ENCODE measurements at regions not wholly inside any gene's neighbourhood (a gene's known extent, or its start where the extent isn't known, plus 50 kb on each side); places are given as distances from the start of the nearest gene placed in this dataset.

GRCh38 chr4:74523096-74523495 lies 78.2 kb downstream of the AREG start:
- no peak overlapping the region for H3K4me3 ChIP-seq
- intact Hi-C loops (cut with DNase I): no loop called here
- TF ChIP-seq, protein P1, sequence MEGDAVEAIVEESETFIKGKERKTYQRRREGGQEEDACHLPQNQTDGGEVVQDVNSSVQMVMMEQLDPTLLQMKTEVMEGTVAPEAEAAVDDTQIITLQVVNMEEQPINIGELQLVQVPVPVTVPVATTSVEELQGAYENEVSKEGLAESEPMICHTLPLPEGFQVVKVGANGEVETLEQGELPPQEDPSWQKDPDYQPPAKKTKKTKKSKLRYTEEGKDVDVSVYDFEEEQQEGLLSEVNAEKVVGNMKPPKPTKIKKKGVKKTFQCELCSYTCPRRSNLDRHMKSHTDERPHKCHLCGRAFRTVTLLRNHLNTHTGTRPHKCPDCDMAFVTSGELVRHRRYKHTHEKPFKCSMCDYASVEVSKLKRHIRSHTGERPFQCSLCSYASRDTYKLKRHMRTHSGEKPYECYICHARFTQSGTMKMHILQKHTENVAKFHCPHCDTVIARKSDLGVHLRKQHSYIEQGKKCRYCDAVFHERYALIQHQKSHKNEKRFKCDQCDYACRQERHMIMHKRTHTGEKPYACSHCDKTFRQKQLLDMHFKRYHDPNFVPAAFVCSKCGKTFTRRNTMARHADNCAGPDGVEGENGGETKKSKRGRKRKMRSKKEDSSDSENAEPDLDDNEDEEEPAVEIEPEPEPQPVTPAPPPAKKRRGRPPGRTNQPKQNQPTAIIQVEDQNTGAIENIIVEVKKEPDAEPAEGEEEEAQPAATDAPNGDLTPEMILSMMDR (IDR thresholded peaks at IDR 0.05): no peak
- TF ChIP-seq EP300 (IDR thresholded peaks at IDR 0.05) (no peak), POLR2A (IDR thresholded peaks at IDR 0.05) (no peak)
- H3K27me3 ChIP-seq: no peaks in the 10 kb centered on the region
- DNase-seq: no peak
- no peaks in the 10 kb centered on the region for H3K9me3 ChIP-seq
- H3K27ac ChIP-seq: no peak overlapping the region
- 41 to 45% (median 43%) methylated on average over 1 of the region's 1 CpG for WGBS, 3 donors
- H3K4me1 ChIP-seq (ENCODE audit: insufficient read depth): no peaks in the 10 kb centered on the region
- no peaks in the 10 kb centered on the region for H3K36me3 ChIP-seq

DNA sequence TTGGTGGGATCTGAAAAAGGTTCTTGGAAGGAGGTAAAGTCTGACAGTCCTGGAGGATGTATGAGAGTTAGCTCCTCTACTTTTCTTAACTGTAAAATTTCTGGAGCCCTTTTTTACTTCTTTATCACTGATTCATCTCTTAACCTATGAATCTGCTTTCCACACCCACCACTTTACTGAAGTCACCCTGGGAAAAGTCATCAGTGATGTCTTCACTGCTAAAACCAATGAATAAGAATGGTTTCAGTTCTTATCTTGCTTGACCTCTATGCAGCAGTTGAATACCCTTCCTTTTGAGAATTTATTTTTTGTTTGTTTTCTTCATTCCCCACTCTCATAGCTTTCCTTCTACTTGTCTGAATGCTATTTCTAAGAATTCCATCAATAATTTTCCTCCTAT lies 80.0 kb downstream of the AREG start:
- no peaks in the 10 kb centered on the region for H3K36me3 ChIP-seq
- no peak for DNase-seq
- no peaks in the 10 kb centered on the region for H3K4me1 ChIP-seq (ENCODE audit: insufficient read depth)
- no peaks in the 10 kb centered on the region for H3K9me3 ChIP-seq
- intact Hi-C loops (cut with DNase I): no loop called here
- H3K4me3 ChIP-seq: no peak overlapping the region
- TF ChIP-seq, protein P1 (IDR thresholded peaks at IDR 0.05): no peak
- H3K27me3 ChIP-seq: no peaks in the 10 kb centered on the region
- no peak overlapping the region for H3K27ac ChIP-seq

GRCh38 chr4:74527049-74527448 lies 82.1 kb downstream of the AREG start:
- Histone ChIP-seq H3K27ac (no peak overlapping the region), H3K4me3 (no peak overlapping the region), H3K9me3 (no peaks in the 10 kb centered on the region), H3K27me3 (no peaks in the 10 kb centered on the region), H3K4me1 (ENCODE audit: insufficient read depth) (no peaks in the 10 kb centered on the region), H3K36me3 (no peaks in the 10 kb centered on the region)
- TF ChIP-seq EP300 (IDR thresholded peaks at IDR 0.05) (no peak), POLR2A (IDR thresholded peaks at IDR 0.05) (no peak)
- TF ChIP-seq, protein P1 (IDR thresholded peaks at IDR 0.05): no peak
- WGBS, 3 donors: 94 to 96% (median 96%) methylated on average over 1 of the region's 1 CpG
- intact Hi-C loops (cut with DNase I): no loop called here
- DNase-seq: no peak

DNA sequence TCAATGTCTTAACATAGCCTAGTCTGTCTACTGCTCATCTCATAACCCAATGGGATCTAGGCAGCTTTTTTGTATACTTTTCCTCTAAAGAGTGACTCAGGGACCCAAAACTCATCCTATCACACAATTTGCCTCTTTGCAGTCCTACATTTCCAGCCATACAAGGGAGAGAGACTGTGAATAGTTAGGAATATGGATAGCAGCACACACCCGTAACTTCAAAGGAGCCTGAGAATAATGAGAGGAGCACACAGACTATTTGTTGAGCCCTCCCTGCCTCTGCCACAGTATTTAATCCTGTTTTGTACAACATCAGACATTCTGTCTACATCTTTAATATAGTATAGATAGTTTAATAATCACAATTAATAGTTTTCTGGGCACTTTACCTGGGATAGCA lies 83.2 kb downstream of the AREG start:
- no peak for DNase-seq
- Histone ChIP-seq H3K36me3 (no peaks in the 10 kb centered on the region), H3K27ac (no peak overlapping the region), H3K4me3 (no peak overlapping the region), H3K9me3 (no peaks in the 10 kb centered on the region), H3K27me3 (no peaks in the 10 kb centered on the region), H3K4me1 (ENCODE audit: insufficient read depth) (no peaks in the 10 kb centered on the region)
- 83 to 95% (median 83%) methylated on average over 1 of the region's 1 CpG for WGBS, 3 donors
- intact Hi-C loops (cut with DNase I): no loop called here
- TF ChIP-seq POLR2A (IDR thresholded peaks at IDR 0.05): no peak
- TF ChIP-seq, protein P1 (IDR thresholded peaks at IDR 0.05): no peak
- no peak for TF ChIP-seq EP300 (IDR thresholded peaks at IDR 0.05)
